ENCODE measurements at regions not wholly inside any gene's neighbourhood (a gene's known extent, or its start where the extent isn't known, plus 50 kb on each side); places are given as distances from the start of the nearest gene placed in this dataset.

DNA sequence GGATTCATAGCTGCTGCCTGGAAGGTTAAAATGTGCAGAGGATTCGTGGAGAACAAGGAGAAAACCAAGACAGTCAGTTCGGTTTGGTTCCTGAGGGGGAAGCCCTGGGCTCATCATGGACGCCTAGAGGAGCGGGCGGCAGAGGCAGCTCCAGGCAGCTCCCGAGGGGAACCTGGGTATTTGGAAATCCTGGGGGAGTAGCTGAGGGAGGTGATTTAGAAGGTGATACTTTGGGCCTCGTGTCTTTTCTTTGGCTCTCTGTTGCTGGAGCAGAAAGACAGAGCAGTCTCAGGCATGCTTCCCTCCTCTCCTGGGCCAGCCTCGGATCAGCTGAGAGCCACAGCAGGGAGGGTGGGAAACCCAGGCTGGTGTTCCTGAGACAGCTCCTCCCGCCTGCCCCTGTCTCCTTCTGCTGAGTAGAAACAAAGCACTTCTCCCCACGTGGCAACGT is 139.5 kb downstream of the DLL1 start:
- Histone ChIP-seq H3K18ac (ENCODE audit: extremely low read depth, low read length) (no peak overlapping the region), H2BK12ac (ENCODE audit: low read depth, low read length) (no peak overlapping the region), H2BK20ac (ENCODE audit: low read length) (no peak overlapping the region), H3K14ac (ENCODE audit: insufficient read length) (no peak overlapping the region), H4K20me1 (replicated peaks in 1 of 2; ENCODE audit: control insufficient read depth in 1 of 2, insufficient read depth in 2 of 2, low read length in 2 of 2) (no peaks in the 10 kb centered on the region), H2AK5ac (ENCODE audit: low read depth, low read length) (no peak overlapping the region), H3K23ac (ENCODE audit: insufficient read length) (no peak overlapping the region), H2BK15ac (ENCODE audit: low read length) (no peak overlapping the region; the same call in 1 of the 2 replicates), H3K4me2 (ENCODE audit: insufficient read depth in 1 of 2, low read depth in 2 of 2, low read length in 2 of 2) (no peak overlapping the region), H3K36me3 (ENCODE audit: control insufficient read depth in 2 of 4, insufficient read depth in 4 of 4, low read length in 3 of 4) (no peaks in the 10 kb centered on the region), H4K91ac (replicated peaks; ENCODE audit: insufficient read length, low read length) (no peak overlapping the region), H4K5ac (ENCODE audit: insufficient read length, low read depth, low read length) (no peak overlapping the region), H3K79me2 (ENCODE audit: control insufficient read depth in 1 of 2, insufficient read depth in 2 of 2, low read length in 2 of 2) (no peaks in the 10 kb centered on the region), H2AFZ (ENCODE audit: low read length) (no peak overlapping the region), H3K4me3 (ENCODE audit: extremely low read depth in 1 of 4, insufficient read depth in 2 of 4, low read depth in 3 of 4, low read length in 4 of 4) (no peak overlapping the region), H3K4me1 (replicated peaks in 1 of 4; ENCODE audit: control insufficient read depth in 3 of 4, insufficient read depth in 4 of 4, low read length in 3 of 4) (peaks cover 0 to 25% (median 10%) of the 10 kb centered on the region in 4 experiments; a peak in 4 of 7 replicates), H3K9ac (replicated peaks in 1 of 4; ENCODE audit: extremely low read depth in 1 of 4, low read depth in 3 of 4, low read length in 3 of 4) (no peak overlapping the region), H4K8ac (ENCODE audit: extremely low read depth, insufficient read depth, low read length) (no peak overlapping the region), H3K27ac (ENCODE audit: low read depth, low read length) (no peak overlapping the region), H2BK5ac (ENCODE audit: low read depth, low read length) (no peak overlapping the region), H3K9me3 (ENCODE audit: insufficient read depth in 2 of 2, low read depth in 1 of 2, low read length in 1 of 2) (no peaks in the 10 kb centered on the region), H3K23me2 (ENCODE audit: low read depth, low read length) (no peaks in the 10 kb centered on the region; the same call in 1 of the 2 replicates), H3K79me1 (ENCODE audit: low read depth, low read length) (no peaks in the 10 kb centered on the region), H3K27me3 (replicated peaks in 1 of 4; ENCODE audit: control insufficient read depth in 3 of 4, extremely low read depth in 1 of 4, insufficient read depth in 3 of 4, low read length in 3 of 4) (no peaks in the 10 kb centered on the region; a peak in 2 of 7 replicates), H2BK120ac (replicated peaks; ENCODE audit: low read depth, low read length) (no peak overlapping the region), H3K4ac (replicated peaks; ENCODE audit: insufficient read length, low read depth, low read length) (peak overlapping the region; percentile 44), H3K56ac (replicated peaks; ENCODE audit: insufficient read length, low read depth, low read length) (no peak overlapping the region)
- FAIRE-seq (no peak), DNase-seq (ENCODE audit: low read depth in 1 of 2, low spot score in 2 of 2) (no peak)
- ChIA-PET CTCF (ENCODE audit: partially characterized antibody) (interaction anchor here (0.5 to 2.2 kb wide), 8 partner anchors 14 to 379 kb away, joined by 3 to 6 read pairs (median 4); partner anchors contain the start of gene DLL1), POLR2A (ENCODE audit: partially characterized antibody) (interaction anchor here (2.4 kb wide), 1 partner anchor 139 kb away, joined by 5 read pairs; the partner anchor contains the start of gene DLL1)
- WGBS, 2 experiments (ENCODE audit: extremely low coverage in 1 of 2, insufficient coverage in 1 of 2, insufficient read length in 1 of 2, insufficient replicate concordance in 2 of 2, low coverage in 1 of 2, low lambda C conversion rate in 2 of 2, missing lambda C conversion rate in 1 of 2), result 84% methylated on average over 11 of the region's 11 CpGs; no CpG with 5 or more reads in 1 of the 2 experiments
- TF ChIP-seq, protein P1, sequence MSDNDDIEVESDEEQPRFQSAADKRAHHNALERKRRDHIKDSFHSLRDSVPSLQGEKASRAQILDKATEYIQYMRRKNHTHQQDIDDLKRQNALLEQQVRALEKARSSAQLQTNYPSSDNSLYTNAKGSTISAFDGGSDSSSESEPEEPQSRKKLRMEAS (IDR thresholded peaks at IDR 0.05), result peak; percentile 65
- TF ChIP-seq E2F6 (IDR thresholded peaks at IDR 0.05) (peak; percentile 85), POLR2A (IDR thresholded peaks at IDR 0.05; ENCODE audit: control extremely low read depth in 1 of 2, low read depth in 2 of 2, low read length in 2 of 2) (no peak)

All from H1 (cell line).